Choroid plexus epithelial cell (primary cell): ENCODE measurements at regions not wholly inside any gene's neighbourhood (a gene's known extent, or its start where the extent isn't known, plus 50 kb on each side); places are given as distances from the start of the nearest gene placed in this dataset.
"Not testable (repeated sequence)": the region's sequence is repeated elsewhere in the genome, so short reads cannot be mapped to it uniquely, and the experiment has no call there.

Experiments
- DNase-seq: peaks from one replicate; pipeline ENCODE4 v3.0.0-alpha.2; 2010; ENCODE audit warnings: low read depth
- H3K4me3 ChIP-seq: 2 replicates; pipeline ENCODE4 v1.5.1; 2011; ENCODE audit warnings: low read depth, mild to moderate bottlenecking, control low read depth, low read length, moderate library complexity
- CTCF ChIP-seq: conservative IDR thresholded peaks from 2 replicates; pipeline ENCODE4 v1.5.1; 2011; ENCODE audit warnings: low read depth, mild to moderate bottlenecking, control low read depth, inconsistent platforms, low read length, moderate library complexity

- no peak for TF ChIP-seq CTCF
- no peak overlapping the region for H3K4me3 ChIP-seq
- DNase-seq = no peak
These were observed 788.7 kb upstream of the GOT2 start for GRCh38 chr16:59522826-59523225.

- not testable (repeated sequence) for DNase-seq, H3K4me3 ChIP-seq
These were observed 784.6 kb upstream of the GOT2 start for GRCh38 chr16:59518721-59519120.

- TF ChIP-seq CTCF = no peak
- no peak for DNase-seq
- no peak overlapping the region for H3K4me3 ChIP-seq
These were observed 780.5 kb upstream of the GOT2 start for GRCh38 chr16:59514651-59515050.

GRCh38 chr16:59510008-59510424, 775.9 kb upstream of the GOT2 start:
- no peak for DNase-seq
- no peak for TF ChIP-seq CTCF
- no peak overlapping the region for H3K4me3 ChIP-seq

GRCh38 chr16:59500601-59501000, 766.5 kb upstream of the GOT2 start:
- no peak for TF ChIP-seq CTCF
- H3K4me3 ChIP-seq = no peak overlapping the region
- no peak for DNase-seq

GRCh38 chr16:59487067-59487466, 753.0 kb upstream of the GOT2 start:
- no peak overlapping the region for H3K4me3 ChIP-seq
- DNase-seq = no peak
- TF ChIP-seq CTCF = no peak

- no peak for TF ChIP-seq CTCF
- no peak overlapping the region for H3K4me3 ChIP-seq
- no peak for DNase-seq
These were observed 750.9 kb upstream of the GOT2 start for GRCh38 chr16:59484833-59485516.
